ENCODE measurements at regions not wholly inside any gene's neighbourhood (a gene's known extent, or its start where the extent isn't known, plus 50 kb on each side); places are given as distances from the start of the nearest gene placed in this dataset.

DNA sequence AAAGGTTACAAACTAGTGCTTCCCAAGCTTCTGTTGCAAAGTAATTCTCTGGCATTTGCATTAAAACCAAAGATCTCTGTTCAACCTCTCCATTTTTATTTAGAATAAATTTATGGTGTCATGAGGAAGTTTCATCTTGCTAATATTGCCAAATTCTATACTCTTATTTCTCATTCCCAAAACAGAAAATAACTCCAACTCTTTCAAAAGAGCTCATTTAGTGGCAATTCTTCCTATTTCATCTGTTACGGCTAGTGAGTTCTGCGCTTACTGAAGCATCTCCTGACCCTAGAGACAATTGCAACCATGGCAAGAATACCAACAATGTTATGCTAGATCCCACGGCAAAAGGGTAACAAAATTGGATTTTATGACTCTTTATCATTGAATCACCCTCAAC is 97.0 kb downstream of the HINT1 start:
- no peak for TF ChIP-seq POLR2AphosphoS5 (IDR thresholded peaks at IDR 0.05; ENCODE audit: low read depth, low read length)
- TF ChIP-seq POLR2A (IDR thresholded peaks at IDR 0.05; ENCODE audit: low read depth, low read length) = no peak
- no peak for TF ChIP-seq POU2F2 (IDR thresholded peaks at IDR 0.05; ENCODE audit: low read depth, low read length)
- TF ChIP-seq PAX5 (IDR thresholded peaks at IDR 0.05; ENCODE audit: insufficient read depth, low read length, severe bottlenecking) = no peak
- no peak for TF ChIP-seq SPI1 (IDR thresholded peaks at IDR 0.05; ENCODE audit: low read depth, low read length)
- no peak for TF ChIP-seq TAF1 (IDR thresholded peaks at IDR 0.05; ENCODE audit: low read depth, low read length)
- DNase-seq (ENCODE audit: insufficient read length, low spot score) (no peak), FAIRE-seq (no peak)

DNA sequence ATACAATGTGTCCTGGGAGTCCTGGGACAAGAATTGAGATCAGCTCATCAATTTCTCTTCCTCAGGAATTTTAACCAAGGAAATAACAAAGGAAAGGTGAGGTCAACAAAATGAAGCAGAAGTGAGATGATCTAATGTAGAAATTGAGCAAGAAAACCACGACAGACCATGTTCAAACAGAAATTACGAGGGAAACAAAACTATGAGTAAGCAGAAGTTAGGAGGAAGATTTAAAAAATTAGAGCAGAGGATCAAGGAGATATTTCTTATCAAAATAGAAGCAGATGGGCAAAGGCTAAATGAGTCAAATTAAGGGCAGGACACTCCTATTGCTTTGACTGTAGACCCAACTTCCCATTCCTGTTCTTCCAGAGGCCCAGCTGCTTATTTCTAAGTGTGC is 97.4 kb downstream of the HINT1 start:
- FAIRE-seq (no peak), DNase-seq (ENCODE audit: insufficient read length, low spot score) (no peak)
- no peak for TF ChIP-seq PAX5 (IDR thresholded peaks at IDR 0.05; ENCODE audit: insufficient read depth, low read length, severe bottlenecking)
- TF ChIP-seq TAF1 (IDR thresholded peaks at IDR 0.05; ENCODE audit: low read depth, low read length) = no peak
- TF ChIP-seq POU2F2 (IDR thresholded peaks at IDR 0.05; ENCODE audit: low read depth, low read length) = no peak
- TF ChIP-seq POLR2A (IDR thresholded peaks at IDR 0.05; ENCODE audit: low read depth, low read length) = no peak
- no peak for TF ChIP-seq POLR2AphosphoS5 (IDR thresholded peaks at IDR 0.05; ENCODE audit: low read depth, low read length)

DNA sequence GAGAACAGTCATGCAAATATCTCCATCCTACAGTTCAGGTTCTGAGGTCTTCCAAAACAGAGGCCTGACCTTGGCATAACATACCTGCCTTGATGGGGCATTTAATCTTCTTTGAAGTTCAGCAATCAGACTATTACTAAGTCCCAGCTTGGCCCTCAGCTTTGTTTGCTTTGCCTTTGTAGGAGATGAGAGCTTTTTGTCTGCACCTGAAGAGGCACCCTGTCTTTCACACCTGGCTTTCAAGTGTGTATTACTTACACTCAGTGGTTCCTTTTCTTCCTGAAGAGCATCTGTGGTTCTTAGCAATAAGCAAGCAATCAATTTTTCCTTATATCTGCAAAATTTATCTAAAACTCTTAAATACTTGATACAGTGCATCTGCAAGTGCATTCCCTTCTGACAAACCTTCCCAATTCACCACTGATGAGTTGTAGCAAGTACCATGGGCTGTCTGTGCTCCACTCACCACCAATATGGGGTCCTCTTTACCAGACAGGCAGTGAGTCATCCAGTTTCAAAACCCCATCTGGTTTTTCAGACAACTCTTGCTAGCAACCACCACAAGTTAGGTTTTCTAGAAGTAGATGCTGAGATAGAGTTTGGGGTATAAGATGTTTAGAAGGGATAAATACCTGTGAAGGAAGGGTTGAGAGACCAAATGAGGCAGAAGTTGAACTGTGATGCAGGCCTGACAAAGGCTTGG is 100.2 kb downstream of the HINT1 start:
- FAIRE-seq (peak; percentile 13), DNase-seq (ENCODE audit: insufficient read length, low spot score) (no peak)

DNA sequence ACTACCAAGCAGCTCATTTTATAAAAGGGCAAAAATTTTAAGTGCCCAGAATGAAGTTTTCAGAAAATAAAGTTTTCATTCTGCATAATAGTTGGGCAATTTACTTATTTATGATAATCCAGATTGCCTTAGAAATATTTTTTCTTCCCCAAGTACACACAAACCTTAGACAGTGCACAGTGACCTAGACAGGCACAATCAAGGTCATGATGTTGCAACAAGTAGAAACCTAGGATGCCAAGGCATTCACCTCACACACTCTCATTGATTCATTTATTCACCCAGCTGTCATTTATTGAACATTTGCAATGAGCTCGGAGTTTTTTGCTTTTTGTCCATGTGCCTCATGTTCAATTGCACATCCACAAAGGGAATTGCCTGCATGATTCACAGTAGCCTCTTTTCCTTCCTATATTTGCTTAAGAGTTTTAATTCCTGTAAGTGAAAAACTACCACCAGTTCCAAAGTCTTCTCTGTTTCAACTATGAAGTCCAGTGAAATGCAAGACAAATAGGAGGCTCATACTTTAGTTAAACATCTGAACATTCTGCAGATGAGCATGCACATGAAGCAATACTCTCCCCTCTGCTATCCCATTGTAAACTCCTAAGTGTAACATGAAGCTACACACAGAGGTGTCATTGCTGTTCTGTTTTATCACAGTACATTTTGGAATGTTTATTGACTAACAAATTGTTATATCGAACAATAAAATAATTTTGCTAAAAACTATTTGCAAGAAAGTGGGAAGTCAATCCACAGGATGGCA is 122.9 kb downstream of the HINT1 start:
- no peak for DNase-seq (ENCODE audit: insufficient read length, low spot score)
- no peak for FAIRE-seq
- TF ChIP-seq TAF1 (IDR thresholded peaks at IDR 0.05; ENCODE audit: low read depth, low read length) (no peak), PAX5 (IDR thresholded peaks at IDR 0.05; ENCODE audit: insufficient read depth, low read length, severe bottlenecking) (no peak), POLR2A (IDR thresholded peaks at IDR 0.05; ENCODE audit: low read depth, low read length) (no peak)

More for the DNA sequence above, 100.2 kb downstream of the HINT1 start:
- TF ChIP-seq POLR2AphosphoS5 (IDR thresholded peaks at IDR 0.05; ENCODE audit: low read depth, low read length) (no peak), TAF1 (IDR thresholded peaks at IDR 0.05; ENCODE audit: low read depth, low read length) (no peak), SPI1 (IDR thresholded peaks at IDR 0.05; ENCODE audit: low read depth, low read length) (no peak), POLR2A (IDR thresholded peaks at IDR 0.05; ENCODE audit: low read depth, low read length) (no peak), POU2F2 (IDR thresholded peaks at IDR 0.05; ENCODE audit: low read depth, low read length) (no peak), PAX5 (IDR thresholded peaks at IDR 0.05; ENCODE audit: insufficient read depth, low read length, severe bottlenecking) (no peak)

DNA sequence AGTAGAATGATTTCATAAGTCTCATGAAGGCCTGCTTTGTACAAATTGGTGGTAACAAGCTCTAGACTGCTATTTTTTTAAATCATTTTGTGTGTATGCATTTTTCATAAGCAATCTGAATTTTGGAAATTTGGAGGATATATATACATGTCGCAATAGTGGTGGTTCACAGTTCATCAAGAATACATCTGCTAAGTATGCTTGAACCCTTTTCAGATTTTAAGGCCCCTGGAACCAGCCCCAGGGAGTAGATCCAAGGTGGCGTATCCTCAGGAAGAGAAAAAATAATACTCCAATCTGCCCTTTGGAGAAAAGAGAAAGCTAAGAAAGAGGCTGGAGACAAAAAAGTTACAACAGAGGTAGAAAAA is 141.6 kb downstream of the HINT1 start:
- TF ChIP-seq SPI1 (IDR thresholded peaks at IDR 0.05; ENCODE audit: low read depth, low read length) = no peak
- no peak for DNase-seq (ENCODE audit: insufficient read length, low spot score)

DNA sequence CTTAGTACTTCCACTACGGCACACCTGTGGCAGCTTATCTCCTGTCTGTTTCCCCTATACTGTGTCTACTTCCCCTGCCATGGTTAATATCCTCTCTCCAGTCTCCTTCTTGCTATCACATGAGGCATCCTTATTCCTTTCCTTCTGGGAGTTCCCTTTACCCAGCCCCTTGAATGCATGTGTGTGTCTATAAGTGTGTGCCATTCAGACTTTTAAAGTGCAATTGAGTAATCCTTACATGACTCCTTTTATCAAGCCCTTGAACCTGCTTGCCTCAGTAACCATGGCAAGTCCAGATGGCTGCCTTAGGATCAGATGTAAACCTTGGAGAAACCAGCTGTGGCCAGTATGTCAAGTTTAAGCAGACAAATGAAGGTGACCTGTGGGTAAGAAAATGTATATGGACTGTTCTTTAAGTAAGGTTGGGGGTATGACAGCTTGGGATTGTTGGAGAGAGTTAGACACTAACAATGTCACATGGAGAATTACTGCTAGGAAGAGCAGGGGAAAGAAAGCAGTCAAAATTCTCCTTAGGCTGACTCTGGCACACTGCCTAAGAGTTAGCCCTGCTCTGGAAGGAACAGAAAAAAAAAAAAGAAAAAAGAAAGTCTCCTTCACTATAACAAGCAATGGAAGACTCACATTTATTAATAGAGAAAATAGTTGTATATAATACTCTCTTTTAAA is 142.1 kb downstream of the HINT1 start:
- no peak for TF ChIP-seq POU2F2 (IDR thresholded peaks at IDR 0.05; ENCODE audit: low read depth, low read length)
- TF ChIP-seq POLR2AphosphoS5 (IDR thresholded peaks at IDR 0.05; ENCODE audit: low read depth, low read length) = no peak
- TF ChIP-seq PAX5 (IDR thresholded peaks at IDR 0.05; ENCODE audit: insufficient read depth, low read length, severe bottlenecking) = no peak
- TF ChIP-seq TAF1 (IDR thresholded peaks at IDR 0.05; ENCODE audit: low read depth, low read length) = no peak
- TF ChIP-seq SPI1 (IDR thresholded peaks at IDR 0.05; ENCODE audit: low read depth, low read length) = no peak
- TF ChIP-seq POLR2A (IDR thresholded peaks at IDR 0.05; ENCODE audit: low read depth, low read length) = no peak
- FAIRE-seq (no peak), DNase-seq (ENCODE audit: insufficient read length, low spot score) (no peak)

More for the DNA sequence above, 141.6 kb downstream of the HINT1 start:
- FAIRE-seq = no peak

DNA sequence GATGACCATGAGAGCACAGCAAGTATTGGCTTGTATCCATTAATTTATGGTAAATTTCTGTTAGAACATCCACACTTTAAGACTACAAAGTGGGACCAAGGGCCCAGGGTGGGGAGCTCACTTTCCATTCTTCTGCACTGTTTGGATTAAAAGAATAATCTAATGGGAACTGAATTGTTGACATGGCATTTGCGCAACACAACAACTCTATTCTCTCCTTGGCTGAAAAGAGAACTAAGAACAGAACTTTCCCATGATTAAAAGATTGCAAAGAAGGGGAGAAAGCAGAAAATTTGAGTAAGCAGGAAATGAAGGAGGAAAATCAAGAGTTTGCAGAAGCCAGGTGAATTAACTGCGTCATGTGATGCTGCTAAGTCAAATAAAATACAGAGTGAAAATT is 143.4 kb downstream of the HINT1 start:
- DNase-seq (ENCODE audit: insufficient read length, low spot score) = no peak
- FAIRE-seq = no peak
- TF ChIP-seq POLR2AphosphoS5 (IDR thresholded peaks at IDR 0.05; ENCODE audit: low read depth, low read length) (no peak), POLR2A (IDR thresholded peaks at IDR 0.05; ENCODE audit: low read depth, low read length) (no peak), TAF1 (IDR thresholded peaks at IDR 0.05; ENCODE audit: low read depth, low read length) (no peak), POU2F2 (IDR thresholded peaks at IDR 0.05; ENCODE audit: low read depth, low read length) (no peak), SPI1 (IDR thresholded peaks at IDR 0.05; ENCODE audit: low read depth, low read length) (no peak), PAX5 (IDR thresholded peaks at IDR 0.05; ENCODE audit: insufficient read depth, low read length, severe bottlenecking) (no peak)

DNA sequence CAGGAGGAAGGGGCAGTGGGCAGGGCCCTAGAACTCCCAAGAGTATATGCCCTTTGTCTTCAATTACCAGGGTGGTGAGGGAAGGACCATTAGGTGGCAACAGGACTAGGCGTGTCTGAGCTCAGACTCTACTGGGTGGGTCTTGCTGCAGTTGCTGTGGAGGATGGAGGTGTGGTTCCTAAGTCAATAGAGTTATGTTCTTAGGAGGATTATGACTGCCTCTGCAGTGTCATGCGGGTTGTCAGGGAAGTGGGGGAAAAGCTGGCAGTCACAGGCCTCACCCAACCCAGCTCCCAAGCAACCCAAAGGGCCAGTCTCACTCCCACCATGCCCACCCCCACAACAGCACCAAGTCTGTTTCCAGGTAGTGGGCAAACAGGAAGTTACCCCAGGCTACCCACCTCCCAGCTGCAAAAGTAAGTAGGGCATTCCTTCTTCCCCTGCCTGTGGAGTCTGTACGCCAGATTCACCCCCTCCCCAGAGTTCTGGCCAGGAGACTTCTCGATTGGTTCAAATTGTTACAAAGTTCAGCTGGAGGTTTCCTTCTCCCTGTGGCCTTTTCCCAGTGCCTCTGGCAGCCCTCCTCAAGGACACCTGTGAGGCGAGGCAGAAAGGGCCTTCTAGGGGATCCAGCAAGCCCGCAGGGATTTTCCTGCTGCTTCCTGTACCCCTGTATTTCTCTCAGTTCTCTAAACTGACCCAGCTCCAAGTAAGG is 145.3 kb downstream of the HINT1 start:
- DNase-seq (ENCODE audit: insufficient read length, low spot score) (no peak), FAIRE-seq (no peak)
- TF ChIP-seq POLR2A (IDR thresholded peaks at IDR 0.05; ENCODE audit: low read depth, low read length) (no peak), POLR2AphosphoS5 (IDR thresholded peaks at IDR 0.05; ENCODE audit: low read depth, low read length) (no peak), SPI1 (IDR thresholded peaks at IDR 0.05; ENCODE audit: low read depth, low read length) (no peak), PAX5 (IDR thresholded peaks at IDR 0.05; ENCODE audit: insufficient read depth, low read length, severe bottlenecking) (no peak), POU2F2 (IDR thresholded peaks at IDR 0.05; ENCODE audit: low read depth, low read length) (no peak), TAF1 (IDR thresholded peaks at IDR 0.05; ENCODE audit: low read depth, low read length) (no peak)

DNA sequence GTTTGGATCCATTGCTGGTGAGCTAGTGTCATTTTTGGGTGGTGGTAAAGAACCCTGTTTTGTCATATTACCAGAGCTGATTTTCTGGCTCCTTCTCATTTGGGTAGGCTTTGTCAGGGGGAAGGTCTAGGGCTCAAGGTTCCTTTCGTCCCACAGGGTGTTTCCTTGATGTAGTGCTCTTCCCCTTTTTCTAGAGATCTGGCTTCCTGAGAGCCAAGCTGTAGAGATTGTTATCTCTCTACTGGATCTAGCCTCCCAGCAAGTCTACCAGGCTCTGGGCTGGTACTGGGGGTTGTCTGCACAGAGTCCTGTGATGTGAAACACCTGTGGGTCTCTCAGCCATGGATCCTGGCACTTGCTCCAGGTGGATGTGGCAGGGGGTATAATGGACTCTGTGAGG is 145.9 kb downstream of the HINT1 start:
- no peak for FAIRE-seq
- no peak for TF ChIP-seq POLR2A (IDR thresholded peaks at IDR 0.05; ENCODE audit: low read depth, low read length)
- TF ChIP-seq PAX5 (IDR thresholded peaks at IDR 0.05; ENCODE audit: insufficient read depth, low read length, severe bottlenecking) = no peak
- no peak for TF ChIP-seq SPI1 (IDR thresholded peaks at IDR 0.05; ENCODE audit: low read depth, low read length)
- no peak for TF ChIP-seq POLR2AphosphoS5 (IDR thresholded peaks at IDR 0.05; ENCODE audit: low read depth, low read length)
- no peak for TF ChIP-seq POU2F2 (IDR thresholded peaks at IDR 0.05; ENCODE audit: low read depth, low read length)
- no peak for TF ChIP-seq TAF1 (IDR thresholded peaks at IDR 0.05; ENCODE audit: low read depth, low read length)
- DNase-seq (ENCODE audit: insufficient read length, low spot score) = no peak
